HFF-Myc (cell line): ENCODE measurements at regions not wholly inside any gene's neighbourhood (a gene's known extent, or its start where the extent isn't known, plus 50 kb on each side); places are given as distances from the start of the nearest gene placed in this dataset.

Experiments
- DNase-seq: peaks from one replicate; pipeline ENCODE4 v3.0.0-alpha.2; 2011; ENCODE audit warnings: low read depth; ENCODE audit errors: extremely low read depth
- H3K4me3 ChIP-seq: replicated peaks from 2 replicates; pipeline ENCODE4 v1.5.1; 2011; ENCODE audit warnings: low read depth, mild to moderate bottlenecking, control low read depth, low read length
- CTCF ChIP-seq: IDR thresholded peaks from 2 replicates; pipeline ENCODE4 v1.5.1; 2012; ENCODE audit warnings: mild to moderate bottlenecking, low read depth, low read length, control low read depth; ENCODE audit errors: missing control alignments

- no peak for DNase-seq
Measured at GRCh38 chr10:57535306-57535705, 732.4 kb downstream of the IPMK start.

DNA sequence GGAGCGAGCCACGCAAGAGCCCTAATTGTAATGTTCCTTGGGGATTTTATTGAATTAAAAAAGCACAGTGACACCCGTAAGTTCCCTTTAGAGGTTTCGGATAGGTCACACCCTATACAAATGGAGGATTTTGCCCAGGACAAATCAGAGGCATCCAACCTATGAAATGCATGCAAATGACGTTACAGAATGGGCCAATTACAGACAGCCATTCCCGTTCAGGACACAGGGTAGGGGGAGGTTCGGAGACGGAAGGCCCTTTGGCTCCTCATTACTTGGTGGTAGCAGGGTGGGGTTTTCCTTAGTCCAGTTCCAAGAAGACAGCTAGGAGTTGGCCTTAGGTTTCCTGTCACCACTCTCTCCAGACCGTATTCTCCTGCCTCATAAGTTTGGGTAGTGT lies 754.1 kb downstream of the IPMK start:
- DNase-seq, result no peak
- no peak for TF ChIP-seq CTCF

More at GRCh38 chr10:57535306-57535705, 732.4 kb downstream of the IPMK start:
- TF ChIP-seq CTCF, result no peak
- no peak overlapping the region for H3K4me3 ChIP-seq

GRCh38 chr10:57507788-57508187 lies 759.9 kb downstream of the IPMK start:
- no peak for TF ChIP-seq CTCF
- no peak for DNase-seq
- no peak overlapping the region for H3K4me3 ChIP-seq

More for the DNA sequence above, 754.1 kb downstream of the IPMK start:
- no peak overlapping the region for H3K4me3 ChIP-seq

DNA sequence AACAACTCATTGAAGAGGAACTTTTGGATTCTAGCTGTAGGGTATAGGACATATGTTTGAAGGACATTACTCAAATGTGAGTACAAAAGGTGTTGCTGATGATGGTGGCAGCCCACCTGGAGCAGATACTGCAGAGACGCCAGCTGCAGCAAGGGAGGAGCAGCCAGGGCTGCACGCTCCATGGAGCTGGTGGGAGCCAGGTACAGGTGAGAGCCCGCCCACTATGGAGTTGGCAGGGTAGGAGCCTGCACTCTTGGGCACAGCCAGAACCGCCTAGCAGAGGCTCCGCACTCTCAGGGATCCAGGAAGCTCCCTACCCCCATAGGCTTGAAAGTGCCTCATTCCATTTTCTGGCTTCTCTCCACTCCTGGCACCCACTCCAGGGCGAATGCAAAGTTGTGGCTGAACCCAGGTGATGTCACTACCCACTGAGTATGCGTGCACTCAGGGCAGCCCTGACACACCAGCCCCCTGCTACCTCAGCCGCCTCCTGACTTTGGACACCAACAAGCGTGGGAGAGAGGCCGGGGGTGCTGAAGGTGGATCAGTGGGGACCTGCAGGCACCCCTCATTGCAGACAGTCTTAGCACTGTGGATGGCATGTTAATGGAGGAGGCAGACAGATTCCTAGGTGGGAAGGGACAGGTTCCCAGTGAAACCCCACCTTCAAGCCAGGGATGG lies 761.1 kb downstream of the IPMK start:
- no peak for DNase-seq
- TF ChIP-seq CTCF, result no peak

DNA sequence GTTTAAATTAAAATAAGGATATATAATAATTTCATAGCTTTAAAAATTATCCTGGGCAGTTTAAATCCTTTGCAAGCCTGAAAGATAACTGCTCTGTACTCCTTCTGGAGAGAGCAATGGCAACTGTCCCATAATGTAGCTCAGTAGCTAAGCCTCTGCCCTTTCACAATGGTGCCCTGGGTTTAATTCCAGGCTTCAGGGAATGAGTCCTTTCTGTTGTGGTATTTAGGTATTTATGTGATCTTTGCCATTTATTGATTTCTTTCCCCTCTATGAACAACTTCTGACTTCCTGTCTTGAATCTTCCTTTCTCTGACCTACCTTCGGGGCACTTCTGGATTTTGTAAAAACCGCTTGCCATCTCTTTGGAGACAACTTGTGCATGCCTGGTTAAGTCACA lies 773.2 kb downstream of the IPMK start:
- no peak for TF ChIP-seq CTCF
- no peak for DNase-seq
- no peak overlapping the region for H3K4me3 ChIP-seq

More for the DNA sequence above, 761.1 kb downstream of the IPMK start:
- H3K4me3 ChIP-seq, result no peak overlapping the region

DNA sequence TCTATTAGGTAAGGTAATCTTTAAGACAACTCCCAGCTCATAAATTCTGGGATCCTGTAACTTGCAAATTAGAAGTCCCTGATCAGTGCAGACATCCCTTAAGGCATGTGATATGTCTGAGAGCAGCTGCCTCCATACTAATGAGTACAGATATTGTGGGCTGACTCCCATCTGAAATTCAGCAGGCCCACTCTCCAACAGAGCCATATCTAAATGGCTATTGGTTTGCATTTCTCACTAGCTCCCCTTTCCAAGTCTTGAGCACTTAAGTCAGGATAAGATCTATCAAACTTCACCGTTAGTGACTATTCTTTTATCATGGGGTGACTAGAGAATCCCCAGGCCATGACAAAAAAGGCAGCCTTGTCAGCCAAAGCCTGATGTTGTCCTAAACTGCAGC lies 785.4 kb downstream of the IPMK start:
- no peak for DNase-seq
- TF ChIP-seq CTCF, result no peak
- no peak overlapping the region for H3K4me3 ChIP-seq
